Fibroblast of lung (primary cell): ENCODE measurements at regions not wholly inside any gene's neighbourhood (a gene's known extent, or its start where the extent isn't known, plus 50 kb on each side); places are given as distances from the start of the nearest gene placed in this dataset.
"Not testable (repeated sequence)": the region's sequence is repeated elsewhere in the genome, so short reads cannot be mapped to it uniquely, and the experiment has no call there.

Source experiments
- DNase-seq, 2 donors: peaks; one replicate each; pipeline versions ENCODE4 v3.0.0 to v3.0.0-alpha.2; 2010; ENCODE audit warnings: low read depth in 2 of 2
- H2AFZ ChIP-seq: 2 replicates; pipeline ENCODE4 v1.5.1; 2012; ENCODE audit warnings: low read length, control low read depth, inconsistent platforms
- H3K27ac ChIP-seq: 2 replicates; pipeline ENCODE4 v1.5.1; 2011; ENCODE audit warnings: low read length, control low read depth; ENCODE audit not compliant: insufficient read depth
- H3K27me3 ChIP-seq: 2 replicates; pipeline ENCODE4 v1.5.1; 2011; ENCODE audit warnings: mild to moderate bottlenecking, low read length; ENCODE audit not compliant: control insufficient read depth, insufficient read depth
- H3K36me3 ChIP-seq: 2 replicates; pipeline ENCODE4 v1.5.1; 2011; ENCODE audit warnings: low read length; ENCODE audit not compliant: control insufficient read depth, insufficient read depth
- H3K4me1 ChIP-seq: 2 replicates; pipeline ENCODE4 v1.5.1; 2011; ENCODE audit warnings: low read length; ENCODE audit not compliant: control insufficient read depth, insufficient read depth; ENCODE audit errors: extremely low read depth
- H3K4me2 ChIP-seq: 2 replicates; pipeline ENCODE4 v1.5.1; 2011; ENCODE audit warnings: low read length, control low read depth; ENCODE audit not compliant: insufficient read depth; ENCODE audit errors: extremely low read depth
- H3K4me3 ChIP-seq, 4 experiments: fragments of 200-600 bp in 1 of 4; sonication (generic) in 1 of 4; replicated peaks in 1 of 4; 2 replicates each; pipeline ENCODE4 v1.5.1; 2011 to 2016; ENCODE audit warnings: low read length in 4 of 4, low read depth in 3 of 4, mild to moderate bottlenecking in 3 of 4, control low read depth in 2 of 4, inconsistent platforms in 1 of 4, mixed read lengths in 1 of 4; ENCODE audit not compliant: insufficient read depth in 1 of 4; ENCODE audit errors: control extremely low read depth in 1 of 4
- H3K79me2 ChIP-seq: 2 replicates; pipeline ENCODE4 v1.5.1; 2012; ENCODE audit warnings: mild to moderate bottlenecking, low read length, inconsistent platforms; ENCODE audit not compliant: control insufficient read depth, insufficient read depth
- H3K9ac ChIP-seq: 2 replicates; pipeline ENCODE4 v1.5.1; 2011; ENCODE audit warnings: mild to moderate bottlenecking, low read length, control low read depth; ENCODE audit not compliant: insufficient read depth
- H3K9me3 ChIP-seq: 2 replicates; pipeline ENCODE4 v1.5.1; 2012; ENCODE audit warnings: low read depth, low read length; ENCODE audit not compliant: control insufficient read depth, insufficient read depth
- H4K20me1 ChIP-seq: 2 replicates; pipeline ENCODE4 v1.5.1; 2011; ENCODE audit warnings: low read length; ENCODE audit not compliant: control insufficient read depth, insufficient read depth; ENCODE audit errors: extremely low read depth
- CTCF ChIP-seq, 2 donors: IDR thresholded peaks in 1 of 2; conservative IDR thresholded peaks in 1 of 2; 1 replicate in 1 of 2; 2 replicates in 1 of 2; pipeline ENCODE4 v1.5.1; 2011 to 2012; ENCODE audit warnings: low read length in 2 of 2, control low read depth in 1 of 2, inconsistent platforms in 1 of 2, low read depth in 1 of 2, mild to moderate bottlenecking in 1 of 2
- EZH2 ChIP-seq: IDR thresholded peaks from 2 replicates; pipeline ENCODE4 v1.5.1; 2012; ENCODE audit warnings: low read length, control low read depth, mild to moderate bottlenecking; ENCODE audit errors: missing control alignments

GRCh38 chr18:4931209-4931608 lies 265.8 kb downstream of the AKAIN1 start:
- H3K27me3 ChIP-seq = no peaks in the 10 kb centered on the region
- no peak for DNase-seq
- no peaks in the 10 kb centered on the region for H3K4me1 ChIP-seq
- H3K9me3 ChIP-seq = no peaks in the 10 kb centered on the region
- H3K4me2 ChIP-seq = no peak overlapping the region
- H3K4me3 ChIP-seq = no peak overlapping the region
- no peak overlapping the region for H3K9ac ChIP-seq
- H3K27ac ChIP-seq = no peak overlapping the region
- H2AFZ ChIP-seq = no peak overlapping the region
- H3K36me3 ChIP-seq = no peaks in the 10 kb centered on the region
- no peaks in the 10 kb centered on the region for H3K79me2 ChIP-seq
- TF ChIP-seq EZH2 = no peak
- H4K20me1 ChIP-seq = no peaks in the 10 kb centered on the region

GRCh38 chr18:4921548-4921947 lies 275.5 kb downstream of the AKAIN1 start:
- H2AFZ ChIP-seq = no peak overlapping the region
- no peaks in the 10 kb centered on the region for H3K27me3 ChIP-seq
- no peaks in the 10 kb centered on the region for H3K79me2 ChIP-seq
- H3K4me1 ChIP-seq = no peaks in the 10 kb centered on the region
- H4K20me1 ChIP-seq = no peaks in the 10 kb centered on the region
- H3K4me3 ChIP-seq = no peak overlapping the region
- no peak overlapping the region for H3K4me2 ChIP-seq
- TF ChIP-seq EZH2 = no peak
- no peak for TF ChIP-seq CTCF (conservative IDR thresholded peaks at IDR 0.05 in 1 of 2, IDR thresholded peaks at IDR 0.05 in 1 of 2; ENCODE audit: low read depth in 1 of 2, low read length in 2 of 2)
- H3K9ac ChIP-seq = no peak overlapping the region
- H3K36me3 ChIP-seq = no peaks in the 10 kb centered on the region
- H3K9me3 ChIP-seq = no peaks in the 10 kb centered on the region
- no peak for DNase-seq
- H3K27ac ChIP-seq = no peak overlapping the region

- not testable (repeated sequence) for H3K27me3 ChIP-seq, H3K27ac ChIP-seq, DNase-seq, H3K9ac ChIP-seq, H3K4me3 ChIP-seq, H3K4me2 ChIP-seq, H2AFZ ChIP-seq, H3K36me3 ChIP-seq, H3K79me2 ChIP-seq, H4K20me1 ChIP-seq, H3K9me3 ChIP-seq, H3K4me1 ChIP-seq
Observed at GRCh38 chr18:4917509-4917908, 279.5 kb downstream of the AKAIN1 start.

GRCh38 chr18:4908328-4908727 lies 288.7 kb downstream of the AKAIN1 start:
- Histone ChIP-seq H3K9ac (no peak overlapping the region), H3K4me1 (no peaks in the 10 kb centered on the region), H3K79me2 (no peaks in the 10 kb centered on the region), H3K4me3 (no peak overlapping the region), H4K20me1 (no peaks in the 10 kb centered on the region), H3K9me3 (no peaks in the 10 kb centered on the region), H3K27ac (no peak overlapping the region), H2AFZ (no peak overlapping the region), H3K4me2 (no peak overlapping the region), H3K27me3 (no peaks in the 10 kb centered on the region), H3K36me3 (no peaks in the 10 kb centered on the region)
- TF ChIP-seq CTCF (conservative IDR thresholded peaks at IDR 0.05 in 1 of 2, IDR thresholded peaks at IDR 0.05 in 1 of 2; ENCODE audit: low read depth in 1 of 2, low read length in 2 of 2) (no peak), EZH2 (no peak)
- DNase-seq = no peak
